ENCODE measurements at regions not wholly inside any gene's neighbourhood (a gene's known extent, or its start where the extent isn't known, plus 50 kb on each side); places are given as distances from the start of the nearest gene placed in this dataset.

- no peak for DNase-seq
Measured at GRCh38 chr15:27702581-27702980, 396.5 kb downstream of the OCA2 start.

- no peak for DNase-seq
Measured at GRCh38 chr15:27701956-27702355, 397.2 kb downstream of the OCA2 start.

- no peak for DNase-seq
Measured at GRCh38 chr15:27701014-27701413, 398.1 kb downstream of the OCA2 start.

- no peak for DNase-seq
Measured at GRCh38 chr15:27699699-27700098, 399.4 kb downstream of the OCA2 start.

GRCh38 chr15:27696530-27696929 lies 402.6 kb downstream of the OCA2 start:
- no peak for DNase-seq

- no peak for DNase-seq
Measured at GRCh38 chr15:27695726-27696125, 403.4 kb downstream of the OCA2 start.

- DNase-seq = no peak
Measured at GRCh38 chr15:27694506-27695087, 404.5 kb downstream of the OCA2 start.

GRCh38 chr15:27693280-27693679 lies 405.8 kb downstream of the OCA2 start:
- DNase-seq = no peak

- DNase-seq = no peak
Measured at GRCh38 chr15:27692438-27692837, 406.7 kb downstream of the OCA2 start.

GRCh38 chr15:27690290-27690689 lies 408.8 kb downstream of the OCA2 start:
- no peak for DNase-seq

GRCh38 chr15:27686971-27687370 lies 412.1 kb downstream of the OCA2 start:
- no peak for DNase-seq

- DNase-seq = no peak
Measured at GRCh38 chr15:27686369-27686768, 412.7 kb downstream of the OCA2 start.

GRCh38 chr15:27685644-27686043 lies 413.5 kb downstream of the OCA2 start:
- DNase-seq = no peak

GRCh38 chr15:27683121-27683520 lies 416.0 kb downstream of the OCA2 start:
- DNase-seq = no peak

- DNase-seq = peak in 1 of 2 donors; percentile 58
Measured at GRCh38 chr15:27681038-27681437, 418.1 kb downstream of the OCA2 start.

- DNase-seq = no peak
Measured at GRCh38 chr15:27679731-27680471, 419.2 kb downstream of the OCA2 start.

GRCh38 chr15:27679203-27679602 lies 419.9 kb downstream of the OCA2 start:
- DNase-seq = no peak

- DNase-seq = no peak
Measured at GRCh38 chr15:27677951-27678350, 421.2 kb downstream of the OCA2 start.

GRCh38 chr15:27676647-27677046 lies 422.5 kb downstream of the OCA2 start:
- DNase-seq = no peak

- no peak for DNase-seq
Measured at GRCh38 chr15:27675571-27675970, 423.5 kb downstream of the OCA2 start.

- no peak for DNase-seq
Measured at GRCh38 chr15:27674826-27675225, 424.3 kb downstream of the OCA2 start.

GRCh38 chr15:27673766-27674445 lies 425.2 kb downstream of the OCA2 start:
- DNase-seq = no peak

- no peak for DNase-seq
Measured at GRCh38 chr15:27672537-27672936, 426.6 kb downstream of the OCA2 start.

GRCh38 chr15:27671819-27672437 lies 427.2 kb downstream of the OCA2 start:
- no peak for DNase-seq
